Thoracic aorta (tissue), 2 donors: ENCODE measurements at regions not wholly inside any gene's neighbourhood (a gene's known extent, or its start where the extent isn't known, plus 50 kb on each side); places are given as distances from the start of the nearest gene placed in this dataset.

Source experiments
- ATAC-seq: fragments of 150-250 bp; one replicate; pipeline ENCODE4 v1.8.0; 2017; ENCODE audit warnings: low read depth; ENCODE audit not compliant: insufficient number of reproducible peaks, low FRiP score
- DNase-seq: peaks from one replicate; pipeline ENCODE4 v3.0.0-alpha.2; 2020; ENCODE audit warnings: low spot score
- H3K27ac ChIP-seq, 2 donors: fragments of 200-600 bp; sonication (generic); 1 replicate in 1 of 2; 2 replicates in 1 of 2; pipeline ENCODE4 v1.5.1; 2016; ENCODE audit warnings: mild to moderate bottlenecking in 2 of 2, moderate library complexity in 2 of 2
- H3K27me3 ChIP-seq: fragments of 200-600 bp; sonication (generic); replicated peaks from 2 replicates; pipeline ENCODE4 v1.6.0; 2016; ENCODE audit warnings: mild to moderate bottlenecking; ENCODE audit not compliant: insufficient read depth
- H3K36me3 ChIP-seq: fragments of 200-600 bp; sonication (generic); one replicate; pipeline ENCODE4 v1.5.1; 2016
- H3K4me1 ChIP-seq, 2 donors: fragments of 200-600 bp; sonication (generic); 1 replicate in 1 of 2; 2 replicates in 1 of 2; pipeline versions ENCODE4 v1.5.1 to v1.6.0; 2016; ENCODE audit warnings: low read depth in 2 of 2, mild to moderate bottlenecking in 1 of 2; ENCODE audit not compliant: control insufficient read depth in 1 of 2
- H3K4me3 ChIP-seq: fragments of 200-600 bp; sonication (generic); 2 replicates; pipeline ENCODE4 v1.5.1; 2016; ENCODE audit warnings: mild to moderate bottlenecking
- H3K9me3 ChIP-seq: fragments of 200-600 bp; sonication (generic); 2 replicates; pipeline ENCODE4 v1.5.1; 2016
- TF ChIP-seq, protein P1 (sequence below): fragments of 200-600 bp; sonication (generic); IDR thresholded peaks from one replicate; pipeline ENCODE4 v1.5.1; 2019; ENCODE audit warnings: antibody characterized with exemption

DNA sequence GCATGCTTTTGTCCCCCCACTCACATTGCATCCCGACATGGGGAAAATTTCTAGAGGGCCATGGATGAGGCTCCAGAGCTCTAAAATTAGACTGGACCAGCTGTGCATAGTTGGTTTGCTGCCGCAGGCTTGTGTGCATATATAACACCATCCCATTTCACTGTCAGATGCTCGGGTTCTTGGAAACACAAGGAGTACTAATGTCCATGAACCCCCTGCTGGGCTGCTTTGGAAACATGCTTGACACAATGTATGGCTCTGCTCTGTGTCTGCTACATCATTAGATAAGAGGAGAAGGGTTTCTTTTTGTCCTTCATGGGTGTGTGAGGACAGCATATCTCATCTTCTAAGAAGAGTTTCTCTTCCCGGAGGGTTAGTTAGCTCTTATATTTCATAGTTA, 292.1 kb upstream of the RORB start:
- Histone ChIP-seq H3K9me3 (no peaks in the 10 kb centered on the region), H3K4me3 (no peak overlapping the region), H3K27me3 (no peaks in the 10 kb centered on the region), H3K4me1 (no peaks in the 10 kb centered on the region), H3K27ac (no peak overlapping the region), H3K36me3 (no peaks in the 10 kb centered on the region)
- no peak for ATAC-seq
- TF ChIP-seq, protein P1, sequence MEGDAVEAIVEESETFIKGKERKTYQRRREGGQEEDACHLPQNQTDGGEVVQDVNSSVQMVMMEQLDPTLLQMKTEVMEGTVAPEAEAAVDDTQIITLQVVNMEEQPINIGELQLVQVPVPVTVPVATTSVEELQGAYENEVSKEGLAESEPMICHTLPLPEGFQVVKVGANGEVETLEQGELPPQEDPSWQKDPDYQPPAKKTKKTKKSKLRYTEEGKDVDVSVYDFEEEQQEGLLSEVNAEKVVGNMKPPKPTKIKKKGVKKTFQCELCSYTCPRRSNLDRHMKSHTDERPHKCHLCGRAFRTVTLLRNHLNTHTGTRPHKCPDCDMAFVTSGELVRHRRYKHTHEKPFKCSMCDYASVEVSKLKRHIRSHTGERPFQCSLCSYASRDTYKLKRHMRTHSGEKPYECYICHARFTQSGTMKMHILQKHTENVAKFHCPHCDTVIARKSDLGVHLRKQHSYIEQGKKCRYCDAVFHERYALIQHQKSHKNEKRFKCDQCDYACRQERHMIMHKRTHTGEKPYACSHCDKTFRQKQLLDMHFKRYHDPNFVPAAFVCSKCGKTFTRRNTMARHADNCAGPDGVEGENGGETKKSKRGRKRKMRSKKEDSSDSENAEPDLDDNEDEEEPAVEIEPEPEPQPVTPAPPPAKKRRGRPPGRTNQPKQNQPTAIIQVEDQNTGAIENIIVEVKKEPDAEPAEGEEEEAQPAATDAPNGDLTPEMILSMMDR, result no peak
- no peak for DNase-seq

DNA sequence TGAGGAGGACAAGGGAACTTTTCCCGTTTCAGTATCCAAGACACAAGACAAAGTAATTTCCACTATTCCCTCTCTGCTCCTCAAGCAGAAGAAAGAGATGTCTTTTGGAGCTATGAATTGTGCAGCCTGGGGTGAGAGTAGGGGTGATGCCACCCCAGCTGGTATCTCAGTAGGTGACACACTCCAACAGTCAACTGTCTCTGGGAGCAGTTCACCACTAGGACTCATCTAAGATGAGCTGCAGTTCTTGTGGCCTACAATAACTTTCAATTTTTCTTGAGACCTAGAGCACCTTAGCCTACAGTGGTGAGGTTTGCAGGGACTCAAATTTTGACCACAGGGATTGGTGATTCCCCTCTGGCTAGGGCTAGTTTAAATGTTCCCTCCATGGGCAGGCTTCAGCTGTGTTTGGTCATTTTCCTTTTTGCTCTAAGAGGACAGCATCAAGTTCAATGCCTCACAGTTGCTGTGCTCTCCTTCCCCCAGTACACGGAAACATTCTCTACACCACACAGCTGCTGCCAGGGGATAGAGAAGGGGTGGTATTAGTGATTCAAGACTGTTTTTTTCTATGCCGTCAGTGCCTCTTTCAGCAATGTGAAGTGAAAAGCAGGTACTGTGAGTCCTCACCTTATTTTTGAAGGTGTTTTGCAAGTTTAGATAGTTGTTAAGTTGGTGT, 278.6 kb upstream of the RORB start:
- Histone ChIP-seq H3K27me3 (no peaks in the 10 kb centered on the region), H3K36me3 (no peaks in the 10 kb centered on the region), H3K9me3 (no peaks in the 10 kb centered on the region), H3K4me3 (no peak overlapping the region), H3K27ac (no peak overlapping the region), H3K4me1 (no peaks in the 10 kb centered on the region)
- DNase-seq (no peak), ATAC-seq (no peak)
- TF ChIP-seq, protein P1, result no peak

DNA sequence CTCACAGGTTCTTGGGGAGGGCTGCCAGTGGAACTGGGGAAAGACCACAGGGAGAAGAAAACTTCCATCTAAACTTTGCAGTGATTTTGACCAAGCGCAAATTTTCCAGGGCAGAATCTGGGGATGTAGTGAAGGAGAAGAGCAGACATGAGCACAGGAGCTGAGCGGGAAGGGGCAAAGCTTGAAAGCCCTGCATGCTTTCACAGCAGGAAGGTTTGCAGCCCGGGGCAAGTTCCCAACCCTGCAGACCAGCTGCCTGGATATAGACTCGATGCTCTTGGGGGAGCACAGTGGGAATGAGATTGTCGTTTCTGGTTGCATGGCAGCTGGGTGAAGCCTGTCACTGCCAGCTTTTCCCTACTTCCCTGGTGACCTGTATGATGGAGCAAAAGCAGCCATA, 276.8 kb upstream of the RORB start:
- TF ChIP-seq, protein P1, result no peak
- ATAC-seq (no peak), DNase-seq (no peak)
- Histone ChIP-seq H3K36me3 (no peaks in the 10 kb centered on the region), H3K9me3 (no peaks in the 10 kb centered on the region), H3K27me3 (no peaks in the 10 kb centered on the region), H3K4me1 (no peaks in the 10 kb centered on the region), H3K4me3 (no peak overlapping the region), H3K27ac (no peak overlapping the region)

DNA sequence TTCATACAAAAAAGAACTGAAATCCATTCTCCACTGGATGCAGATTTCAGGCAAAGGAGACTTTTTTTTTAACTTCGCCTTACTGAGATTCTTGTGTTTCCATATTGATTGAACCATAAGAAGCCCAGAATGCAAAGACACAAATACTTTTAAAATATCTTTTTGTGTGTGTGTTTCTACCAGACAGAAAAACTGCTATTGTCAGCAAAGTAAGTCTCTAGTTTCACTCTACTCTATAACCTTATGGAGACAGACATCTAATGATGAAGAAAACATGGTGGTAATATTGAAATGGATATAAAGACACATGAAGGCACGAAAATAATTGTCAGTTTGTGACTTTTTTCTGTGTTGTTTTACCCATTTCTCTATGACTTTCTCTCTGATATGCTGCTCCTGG, 260.3 kb upstream of the RORB start:
- no peak overlapping the region for H3K4me3 ChIP-seq
- TF ChIP-seq, protein P1, result no peak
- no peaks in the 10 kb centered on the region for H3K9me3 ChIP-seq
- H3K36me3 ChIP-seq, result no peaks in the 10 kb centered on the region
- no peak for ATAC-seq
- no peaks in the 10 kb centered on the region for H3K4me1 ChIP-seq
- H3K27ac ChIP-seq, result no peak overlapping the region
- DNase-seq, result no peak
- H3K27me3 ChIP-seq, result no peaks in the 10 kb centered on the region

DNA sequence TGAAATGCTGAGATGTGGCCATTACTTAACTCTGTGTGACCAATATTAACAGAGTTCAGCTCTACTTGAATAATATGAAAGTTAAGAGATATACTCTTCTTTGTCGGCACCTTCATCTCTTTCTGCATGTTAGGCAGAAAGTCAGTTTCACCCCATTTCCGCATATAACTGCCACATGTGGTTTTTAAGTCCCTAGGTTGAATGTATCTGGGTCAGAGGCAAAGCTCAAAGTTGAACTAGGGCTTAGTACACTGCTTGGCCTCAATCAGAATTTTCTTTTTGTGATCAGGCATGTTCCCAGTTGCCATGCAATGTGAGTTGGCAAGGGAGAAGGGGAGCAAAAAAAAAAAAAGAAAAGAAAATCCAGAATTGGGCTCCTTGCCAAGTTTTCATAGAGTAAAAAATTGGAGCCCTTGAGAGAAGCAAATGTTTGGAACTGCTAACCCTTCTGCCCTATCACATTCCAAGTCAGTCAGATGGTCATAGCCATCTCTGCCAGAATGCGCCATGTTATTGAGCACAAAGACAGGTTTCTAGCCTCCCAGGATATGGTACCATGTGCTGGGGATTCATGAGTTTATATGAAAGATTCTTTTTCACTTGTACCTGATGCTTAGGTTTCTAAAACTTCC, 251.2 kb upstream of the RORB start:
- Histone ChIP-seq H3K4me1 (no peaks in the 10 kb centered on the region), H3K27ac (no peak overlapping the region), H3K27me3 (no peaks in the 10 kb centered on the region), H3K36me3 (no peaks in the 10 kb centered on the region), H3K9me3 (no peaks in the 10 kb centered on the region), H3K4me3 (no peak overlapping the region)
- TF ChIP-seq, protein P1, result no peak
- no peak for ATAC-seq
- no peak for DNase-seq
